Kidney tubule cell (primary cell): ENCODE measurements at regions not wholly inside any gene's neighbourhood (a gene's known extent, or its start where the extent isn't known, plus 50 kb on each side); places are given as distances from the start of the nearest gene placed in this dataset.
A peak's percentile ranks its signal among the peaks of the same experiment; 100 is the strongest.

Experiments
- DNase-seq: peaks from one replicate; pipeline ENCODE4 v3.0.0-alpha.2; 2018; ENCODE audit warnings: low spot score

DNA sequence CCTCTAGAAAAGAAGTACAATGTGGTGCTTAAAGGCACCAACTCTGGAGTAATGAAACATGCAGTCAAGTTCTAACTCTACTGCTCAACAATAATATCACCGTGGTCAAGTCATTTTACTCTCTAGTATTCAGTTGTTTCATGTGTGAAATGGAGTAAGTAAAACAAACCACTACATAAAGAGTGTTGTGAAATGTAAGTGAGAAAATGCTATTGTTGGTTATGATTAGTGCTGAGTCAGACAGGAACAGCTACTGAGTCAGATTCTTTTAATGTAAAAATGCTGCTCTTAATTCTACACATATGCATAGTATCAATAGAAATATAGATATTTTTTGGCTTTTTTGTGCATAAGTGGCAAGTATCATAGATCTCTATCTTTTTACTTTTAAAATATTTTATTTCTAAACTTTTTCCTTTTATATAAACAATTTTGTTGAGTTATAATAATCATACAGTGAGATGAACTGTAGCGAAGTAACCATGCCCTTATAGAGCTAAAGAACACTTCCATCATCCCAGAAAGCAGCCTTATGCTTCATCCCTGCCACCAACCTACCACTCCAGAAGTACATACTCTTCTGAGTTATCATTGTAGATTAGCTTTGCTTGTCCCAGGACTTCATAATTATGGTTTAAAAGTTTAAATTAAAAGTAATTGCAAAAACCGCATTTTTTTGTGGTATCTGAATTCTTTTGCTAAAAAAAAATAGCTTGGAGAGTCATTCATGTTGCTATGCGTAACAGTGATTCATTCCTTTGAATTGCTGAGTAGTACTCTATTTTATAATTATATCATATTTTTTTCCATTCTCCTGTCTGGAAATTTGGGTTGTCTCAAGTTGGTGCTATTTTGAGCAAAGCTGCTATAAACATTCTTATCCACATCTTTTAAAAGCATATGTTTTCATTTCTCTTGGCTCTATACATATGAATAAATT is 548.2 kb upstream of the CLINT1 start:
- DNase-seq = peak; percentile 63

DNA sequence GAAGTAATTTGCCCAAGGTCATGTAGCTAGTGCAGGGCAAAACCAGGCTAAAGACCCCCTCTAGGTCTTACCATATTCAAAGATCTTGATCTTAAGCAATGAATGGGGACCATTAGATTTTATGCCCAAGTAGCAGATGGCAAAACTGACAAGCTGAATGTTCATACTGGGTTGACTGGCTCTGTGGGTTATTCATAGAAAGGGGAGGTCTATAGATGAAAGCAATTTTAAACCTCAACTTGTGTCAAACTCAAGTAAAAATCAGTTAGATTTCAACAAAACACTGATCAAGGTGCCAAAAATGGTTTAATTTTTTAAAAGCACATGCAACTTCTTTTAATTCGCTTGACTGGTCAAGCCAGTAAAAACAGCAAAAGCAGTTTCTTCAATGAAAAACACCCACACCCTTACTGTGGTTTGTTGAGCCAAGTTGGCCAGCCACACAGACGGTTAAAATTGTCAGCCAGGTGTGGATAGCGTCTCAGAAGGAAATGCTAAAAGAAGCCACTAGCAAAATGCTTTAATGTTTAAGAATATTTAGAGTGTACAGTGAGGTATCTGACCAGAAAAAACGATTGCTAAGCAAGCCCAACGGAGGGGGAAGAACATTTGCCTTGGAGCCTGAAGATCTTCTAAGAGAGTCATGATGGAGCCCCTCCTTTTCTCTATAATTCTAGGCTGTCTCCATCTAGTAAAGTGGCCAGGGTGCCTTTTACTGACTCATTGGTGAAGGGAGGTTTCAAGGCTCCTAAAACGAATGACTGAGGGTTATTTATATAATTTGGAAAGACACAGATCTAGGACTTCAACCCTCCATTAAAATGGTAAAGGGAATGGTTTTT is 539.6 kb upstream of the CLINT1 start:
- DNase-seq = peak; percentile 40

DNA sequence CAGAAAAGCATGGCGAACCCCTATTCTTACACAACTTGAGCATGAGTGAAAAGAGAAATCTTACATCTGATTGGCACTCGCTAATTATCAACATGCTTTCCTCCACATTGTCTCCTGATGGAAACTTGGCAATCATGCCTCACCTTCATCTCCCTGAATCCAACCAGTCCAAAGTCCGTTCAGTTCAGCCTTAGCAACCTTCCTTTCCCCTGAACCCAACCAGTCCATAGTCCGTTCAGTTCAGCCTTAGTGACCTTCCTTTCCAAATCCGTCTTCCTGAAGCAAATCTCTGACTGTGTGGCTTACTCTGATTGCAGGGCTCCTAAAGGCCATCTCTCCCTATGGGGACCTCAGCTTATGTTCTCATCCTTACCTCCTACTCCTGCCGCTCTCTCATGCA is 538.3 kb upstream of the CLINT1 start:
- DNase-seq = no peak

DNA sequence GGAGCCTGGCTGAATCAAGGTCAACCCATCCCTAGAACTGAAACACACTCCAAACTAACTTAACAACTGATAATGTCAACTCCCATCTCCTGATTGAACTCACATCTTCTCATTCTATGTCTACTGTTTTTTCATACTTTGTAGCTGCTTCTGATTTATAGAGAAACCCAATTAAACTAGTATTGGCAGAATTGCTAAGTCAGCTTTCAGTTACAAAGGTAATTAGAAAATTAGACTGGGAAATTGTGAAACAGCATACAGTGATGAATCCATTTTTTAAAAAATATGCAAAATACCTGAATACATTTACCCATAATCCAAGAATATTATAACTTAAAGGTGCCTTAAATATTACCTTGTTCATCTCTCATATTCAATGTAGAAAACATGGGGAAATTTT is 535.2 kb upstream of the CLINT1 start:
- no peak for DNase-seq

DNA sequence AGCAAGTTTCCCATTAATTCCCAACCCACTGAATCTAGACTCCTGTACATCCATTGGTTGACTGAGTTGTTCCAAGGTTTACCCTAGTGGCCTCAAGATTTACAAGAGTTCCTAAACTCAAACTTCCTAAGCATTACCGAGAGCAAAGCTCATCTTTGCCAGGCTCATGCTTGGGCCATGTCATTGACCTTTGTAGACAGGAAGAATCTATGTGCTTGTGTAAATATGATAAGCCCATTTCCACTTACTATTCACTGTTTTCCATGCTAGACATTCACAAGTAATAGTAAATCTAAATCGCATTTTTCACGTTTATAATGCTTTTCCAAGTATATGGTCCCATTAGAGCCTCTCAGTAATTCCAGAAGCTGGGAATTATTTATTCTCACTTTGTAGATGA is 534.5 kb upstream of the CLINT1 start:
- no peak for DNase-seq

DNA sequence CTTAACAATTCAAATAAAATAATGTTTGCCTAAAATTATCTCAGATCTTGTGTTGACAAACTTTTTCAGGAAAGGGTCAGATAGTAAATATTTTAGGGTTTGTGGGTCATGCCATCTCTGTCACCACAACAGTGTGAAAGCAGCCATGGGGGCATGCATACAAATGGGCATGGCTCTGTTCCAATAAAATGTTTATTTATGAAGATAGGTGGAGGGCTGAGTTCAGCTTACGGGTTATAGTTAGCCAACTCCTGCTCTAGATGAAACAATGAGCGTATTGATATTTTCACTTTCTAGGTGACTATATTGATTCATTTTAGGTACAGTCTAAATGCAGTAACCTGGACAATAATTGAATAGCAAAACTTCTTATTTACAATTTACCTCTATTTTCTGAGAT is 533.8 kb upstream of the CLINT1 start:
- no peak for DNase-seq

DNA sequence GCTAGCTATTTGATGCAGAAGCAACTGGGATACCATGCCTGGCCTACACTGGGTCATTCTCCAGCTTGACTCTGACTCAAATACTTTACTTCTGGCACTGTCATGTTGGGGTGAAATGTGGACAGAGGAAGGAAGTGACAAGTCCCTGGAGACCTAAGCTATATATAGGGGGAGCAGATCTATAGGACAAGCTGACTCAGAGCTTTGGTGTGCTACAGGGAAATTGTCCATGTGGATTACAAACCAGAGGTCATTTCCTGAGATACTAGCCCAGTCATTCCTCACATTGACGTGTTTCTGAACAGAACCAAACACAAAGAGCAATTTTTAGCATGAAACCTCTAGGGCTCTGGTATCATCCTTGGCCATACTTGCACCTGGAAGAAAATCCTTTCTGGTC is 531.6 kb upstream of the CLINT1 start:
- no peak for DNase-seq

DNA sequence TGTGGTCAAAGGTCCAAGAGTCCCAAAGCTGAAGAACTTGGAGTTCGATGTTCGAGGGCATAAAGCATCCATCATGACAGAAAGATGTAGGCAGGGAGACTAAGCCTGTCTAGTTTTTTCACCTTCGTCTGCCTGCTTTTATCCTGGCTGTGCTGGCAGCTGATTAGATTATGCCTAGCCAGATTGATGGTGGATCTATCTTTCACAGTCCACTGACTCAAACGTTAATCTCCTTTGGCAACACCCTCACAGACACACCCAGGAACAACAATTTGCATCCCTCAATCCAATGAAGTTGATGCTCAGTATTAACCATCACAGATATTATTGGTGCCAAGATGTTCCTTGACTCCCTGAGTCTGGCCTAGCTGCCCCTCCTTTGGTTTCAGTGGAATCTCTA is 530.8 kb upstream of the CLINT1 start:
- DNase-seq = no peak

DNA sequence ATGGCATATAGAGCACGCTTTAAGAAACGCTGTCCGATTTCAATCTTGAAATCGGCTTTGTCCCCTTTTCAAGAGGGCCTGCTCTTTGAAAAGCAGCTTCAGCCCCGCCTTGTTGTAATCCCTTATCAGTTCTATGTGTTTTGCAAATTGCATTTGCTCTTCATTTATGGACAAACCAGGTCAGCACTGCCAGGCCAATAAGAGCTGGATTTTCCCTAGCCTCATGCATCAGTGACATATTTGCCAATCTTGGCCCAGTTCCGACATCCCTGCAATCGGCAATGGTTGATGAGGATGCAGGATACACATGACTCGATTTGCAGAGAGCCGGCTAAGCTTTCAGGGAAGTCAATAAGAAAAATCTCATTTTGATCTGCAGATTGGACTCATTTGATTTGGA is 529.1 kb upstream of the CLINT1 start:
- DNase-seq = peak; percentile 69

DNA sequence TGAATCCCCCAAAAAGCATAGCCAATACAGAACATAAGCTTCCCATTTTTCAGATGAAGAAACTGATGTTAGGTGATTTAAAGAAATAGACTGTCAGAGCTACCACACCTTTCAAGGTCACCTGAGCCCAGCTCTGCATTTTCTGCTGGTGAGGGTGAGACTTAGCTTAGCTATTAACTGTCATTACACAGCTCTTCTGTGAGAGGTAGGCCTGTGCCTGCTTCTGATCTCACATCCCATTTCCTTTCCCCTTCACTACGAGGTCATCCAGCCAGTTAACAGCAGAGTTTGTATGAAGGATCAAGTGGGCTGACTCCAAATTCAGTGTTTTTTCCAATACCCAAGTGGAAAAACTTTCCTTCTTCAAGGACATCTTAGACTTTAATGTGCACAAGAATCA is 528.6 kb upstream of the CLINT1 start:
- DNase-seq = peak; percentile 83

DNA sequence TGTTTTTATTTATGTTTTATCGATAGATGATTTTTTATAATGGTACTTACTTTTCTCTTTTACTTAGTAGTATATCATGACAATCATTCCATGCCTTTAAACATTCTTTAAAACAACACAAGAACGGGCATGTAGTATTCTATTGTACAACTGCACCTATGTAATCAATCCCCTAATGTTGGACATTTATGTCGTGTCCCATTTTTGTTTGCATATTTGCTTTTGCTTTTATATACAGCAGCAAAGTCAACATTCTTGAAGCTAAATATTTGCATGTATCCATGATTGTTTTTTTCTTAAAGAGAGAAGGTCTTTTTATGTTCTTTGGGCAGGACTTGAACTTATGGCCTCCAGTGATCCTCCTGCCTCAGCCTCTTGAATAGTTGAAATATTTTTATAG is 527.0 kb upstream of the CLINT1 start:
- DNase-seq = no peak

DNA sequence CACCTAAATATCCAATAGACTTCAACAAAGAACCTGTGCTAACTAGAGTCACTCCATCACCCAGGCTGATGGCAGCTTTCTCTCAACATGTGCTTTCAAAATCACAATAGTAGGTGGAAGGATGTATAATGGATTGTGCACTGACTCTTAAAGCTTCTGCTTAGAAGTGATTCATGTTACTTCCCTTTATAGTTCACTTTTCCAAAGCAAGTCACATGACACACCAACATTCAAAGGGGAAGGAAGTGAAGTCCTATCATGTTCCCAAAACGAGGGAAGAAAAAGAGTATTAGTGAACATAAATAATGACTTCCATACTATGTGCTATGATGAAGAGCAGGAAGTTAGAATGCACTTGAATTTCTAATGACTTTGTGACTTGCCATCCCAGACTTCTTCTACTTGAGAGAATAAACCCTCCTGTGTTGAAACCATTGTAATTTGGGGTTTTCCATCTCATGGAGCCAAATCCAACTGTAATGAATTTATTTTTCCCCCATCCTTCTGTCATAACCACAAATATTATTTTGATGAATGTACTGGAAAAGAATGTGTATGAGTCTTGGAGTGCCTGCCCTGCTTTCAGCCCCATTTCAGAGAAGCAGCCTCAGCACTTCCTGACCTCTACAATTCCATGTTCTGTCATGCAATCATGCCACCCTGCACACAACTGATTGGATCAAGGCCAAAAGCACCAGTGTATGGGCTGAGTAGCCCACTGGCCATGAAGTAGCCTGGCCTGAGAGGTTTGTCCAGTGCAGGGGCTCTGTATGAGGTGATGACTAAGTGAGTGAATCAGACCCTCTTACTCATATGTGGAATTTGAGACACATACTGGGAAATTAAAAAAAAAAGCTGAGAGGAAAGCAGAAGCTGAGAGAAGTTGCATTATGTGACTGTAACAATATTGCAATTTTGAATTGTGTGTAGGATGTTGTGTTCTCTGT is 525.9 kb upstream of the CLINT1 start:
- DNase-seq = peak; percentile 100

DNA sequence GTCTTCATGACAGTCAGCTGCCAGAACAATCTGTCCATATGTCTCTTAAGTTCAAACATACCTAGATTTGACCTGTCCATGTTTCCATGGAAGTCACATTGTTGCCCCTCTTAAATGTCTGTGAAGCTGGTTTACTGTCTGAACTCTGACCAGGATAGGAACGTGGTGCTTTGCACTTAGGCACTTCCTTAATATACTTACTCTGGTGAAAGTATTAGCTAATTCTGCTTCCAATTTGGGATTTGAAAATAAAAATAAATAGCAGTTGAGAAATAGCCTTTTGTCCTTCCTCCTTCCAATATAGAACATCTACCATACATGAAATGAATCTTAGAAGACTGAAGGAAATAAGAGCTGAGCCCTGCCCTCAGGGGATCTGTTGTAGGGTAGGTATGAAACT is 524.5 kb upstream of the CLINT1 start:
- DNase-seq = no peak

DNA sequence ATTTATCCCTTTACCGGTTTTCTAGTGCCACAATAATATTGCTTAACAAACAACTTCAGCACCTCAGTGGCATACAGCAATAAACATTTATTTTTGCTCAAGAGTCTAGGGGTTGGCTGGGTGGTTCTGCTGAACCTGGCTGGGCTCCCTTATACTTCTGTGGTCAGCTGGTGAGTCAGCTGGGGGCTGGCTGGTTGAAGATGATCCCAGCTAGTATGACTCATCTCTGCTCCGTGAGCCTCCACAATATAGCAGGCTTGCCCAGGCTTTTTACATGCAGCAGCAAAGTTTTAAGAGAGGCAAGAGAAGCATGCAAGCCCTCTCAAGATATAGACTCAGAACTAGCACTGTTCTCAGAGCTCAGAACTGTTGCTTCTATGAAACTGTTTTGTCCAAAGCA is 523.5 kb upstream of the CLINT1 start:
- DNase-seq = peak; percentile 94

DNA sequence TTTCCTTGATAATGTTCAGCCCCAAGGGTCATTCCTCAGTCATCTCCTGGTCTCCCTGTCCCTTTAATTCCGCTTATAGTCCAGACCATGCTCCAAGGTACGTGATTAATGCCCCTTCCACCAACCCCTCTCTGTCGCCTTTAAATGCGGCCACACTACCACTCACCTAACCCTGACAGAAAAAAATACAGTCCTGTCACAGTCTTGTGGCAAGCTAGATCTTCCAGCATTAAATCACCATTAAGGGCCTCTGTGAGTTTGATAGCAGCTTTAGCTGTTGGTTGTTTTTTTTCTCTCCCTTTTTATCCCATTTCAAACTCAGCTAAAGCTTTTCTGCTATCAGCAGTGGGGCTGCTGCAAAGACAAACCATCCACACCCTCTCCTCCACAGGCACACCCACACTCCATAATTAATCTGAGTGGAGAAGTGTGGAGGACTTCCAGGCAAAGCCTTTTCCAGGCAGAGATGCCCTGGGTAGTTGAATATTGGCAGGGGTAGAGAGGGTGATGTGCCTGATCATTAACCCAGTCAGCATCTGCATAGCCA is 522.7 kb upstream of the CLINT1 start:
- peak; percentile 29 for DNase-seq

DNA sequence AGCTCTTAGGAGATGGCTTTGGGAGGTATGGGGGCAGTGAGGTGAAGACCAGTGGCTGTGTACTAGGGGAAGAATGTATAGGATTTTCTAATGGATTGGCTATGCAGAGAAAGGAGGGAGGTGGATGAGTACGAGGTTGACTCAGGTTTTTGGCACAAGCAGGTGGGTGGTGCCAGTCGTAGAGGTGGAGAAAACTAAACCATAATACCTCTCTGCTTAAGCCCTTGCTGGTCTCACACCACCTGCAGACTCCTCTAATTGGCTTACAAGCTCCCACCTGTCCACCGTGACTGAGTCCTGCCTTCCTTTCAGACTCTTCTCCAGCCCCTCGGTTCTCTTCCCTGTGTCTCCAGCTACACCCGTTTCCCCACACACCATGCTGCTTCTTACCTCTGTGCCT is 521.7 kb upstream of the CLINT1 start:
- DNase-seq = peak; percentile 31

DNA sequence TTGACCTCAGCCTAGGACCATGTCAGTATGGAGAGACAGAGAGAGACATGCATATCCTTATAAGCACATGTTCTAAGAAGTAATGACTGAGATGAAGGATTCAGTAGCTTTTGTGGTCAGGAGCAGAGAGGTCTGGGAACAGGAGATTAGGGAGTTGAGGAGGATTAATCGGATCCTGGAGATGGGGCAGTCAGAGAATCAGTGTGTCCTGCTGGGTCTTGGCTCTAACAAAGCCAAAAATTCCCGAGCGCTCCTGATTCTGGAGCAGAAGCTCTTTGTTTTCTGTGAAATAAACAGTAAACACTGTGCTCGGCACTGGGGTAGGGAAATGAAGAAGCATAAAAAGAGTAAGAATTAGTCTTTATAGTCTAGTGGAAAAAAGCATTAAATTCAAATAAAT is 520.0 kb upstream of the CLINT1 start:
- no peak for DNase-seq

DNA sequence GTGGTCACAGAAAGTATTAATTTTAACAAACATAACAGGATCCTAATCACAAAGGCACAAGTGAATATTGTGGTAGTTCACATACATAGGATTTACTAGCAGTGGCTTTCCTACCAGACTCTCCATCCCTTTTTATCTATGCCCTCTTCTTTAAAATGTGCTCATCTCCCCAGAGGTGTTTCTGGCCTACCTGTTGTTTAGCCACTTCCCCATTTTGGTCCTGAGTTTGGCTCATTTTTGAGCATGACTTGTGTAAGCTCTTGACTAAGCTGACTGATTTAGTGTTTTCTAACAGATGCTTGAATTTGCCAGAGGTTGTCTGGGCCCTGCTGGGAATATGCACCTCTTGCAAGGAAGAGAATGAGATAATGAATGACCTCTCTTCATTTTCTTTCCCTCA is 517.7 kb upstream of the CLINT1 start:
- no peak for DNase-seq

DNA sequence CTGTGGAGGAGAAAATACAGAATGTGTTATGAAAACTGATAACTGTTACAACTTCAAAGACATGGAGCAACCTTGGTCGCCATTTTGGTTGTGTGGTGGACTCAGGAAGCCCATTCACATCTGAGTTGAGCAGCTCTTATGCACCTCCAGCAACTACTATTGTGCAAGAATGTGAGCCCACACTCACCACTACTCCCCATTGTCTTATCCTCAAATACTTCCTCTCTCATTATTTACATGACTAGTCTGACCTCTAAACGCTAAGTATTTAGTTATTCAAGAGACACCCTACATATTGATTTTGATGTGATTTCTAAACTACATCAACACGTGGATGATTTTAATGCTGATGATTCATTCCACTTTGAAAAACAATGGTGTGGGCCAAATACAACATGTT is 516.6 kb upstream of the CLINT1 start:
- no peak for DNase-seq

DNA sequence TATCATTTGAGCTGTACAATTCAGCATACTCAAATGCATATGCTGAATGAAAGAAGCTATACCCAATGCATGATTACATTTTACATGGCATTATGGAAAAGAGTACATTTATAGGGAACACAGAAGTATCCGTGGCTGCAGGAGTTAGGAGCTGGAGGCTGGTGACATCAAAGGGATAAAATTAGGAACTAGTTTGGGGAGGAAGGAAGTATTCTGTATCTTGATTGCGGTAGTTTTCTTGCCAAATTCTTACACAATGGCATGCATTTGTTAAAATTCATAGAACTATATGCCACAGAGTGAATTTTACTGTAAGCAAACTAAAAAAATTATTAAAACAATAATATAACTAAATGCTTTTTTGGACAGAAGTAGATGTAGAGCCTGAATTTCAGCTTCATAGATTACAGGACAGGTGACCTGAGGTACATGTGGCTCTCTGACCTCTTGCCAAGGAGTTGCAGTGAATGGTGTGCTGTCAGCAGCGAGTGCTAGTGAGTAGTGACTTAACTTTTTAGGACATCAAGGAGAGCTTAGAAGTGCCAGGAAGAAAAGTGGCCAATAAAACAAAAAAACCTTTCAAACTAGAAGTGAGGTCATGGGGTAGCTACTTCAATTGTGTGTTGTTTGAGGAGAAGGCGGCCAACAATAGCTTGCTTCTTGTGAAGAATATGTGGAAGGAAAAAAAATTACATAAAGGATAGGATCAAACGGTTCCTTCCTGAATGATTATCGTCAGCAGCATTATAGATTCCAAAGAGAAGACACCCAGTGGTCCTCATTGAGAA is 514.9 kb upstream of the CLINT1 start:
- DNase-seq = no peak

DNA sequence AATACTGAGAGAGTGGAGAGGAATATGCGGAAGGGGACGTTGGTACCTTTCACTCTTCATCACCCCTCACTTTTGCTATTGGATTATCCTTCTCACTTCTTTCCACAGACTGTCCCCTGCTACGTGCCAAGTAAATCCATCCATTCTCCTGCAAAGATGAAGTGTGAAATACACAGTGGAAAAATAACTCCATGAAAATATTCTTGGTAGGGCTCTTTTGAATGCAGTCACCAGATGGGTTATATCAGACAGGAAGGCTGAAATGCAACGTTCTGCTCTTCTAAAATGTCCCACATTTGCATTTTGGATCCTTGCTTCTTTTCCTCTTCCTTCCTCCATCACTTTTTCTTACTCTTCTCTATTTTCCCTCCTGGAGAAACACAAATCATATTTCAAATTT is 510.3 kb upstream of the CLINT1 start:
- no peak for DNase-seq
